Epidermal melanocyte (primary cell): ENCODE measurements at regions not wholly inside any gene's neighbourhood (a gene's known extent, or its start where the extent isn't known, plus 50 kb on each side); places are given as distances from the start of the nearest gene placed in this dataset.

ENCODE experiments used
- DNase-seq: peaks from one replicate; pipeline ENCODE4 v3.0.0; 2011; ENCODE audit warnings: low spot score; ENCODE audit not compliant: insufficient read length

- DNase-seq: no peak
Observed at GRCh38 chr11:45089676-45090499, 56.6 kb upstream of the PRDM11 start.

- no peak for DNase-seq
Observed at GRCh38 chr11:45090607-45091006, 55.8 kb upstream of the PRDM11 start.

- no peak for DNase-seq
Observed at GRCh38 chr11:45091563-45092403, 54.7 kb upstream of the PRDM11 start.

GRCh38 chr11:45092404-45092785 lies 54.0 kb upstream of the PRDM11 start:
- no peak for DNase-seq

GRCh38 chr11:45092901-45093760 lies 53.3 kb upstream of the PRDM11 start:
- no peak for DNase-seq

GRCh38 chr11:45093761-45094455 lies 52.5 kb upstream of the PRDM11 start:
- DNase-seq: no peak

- DNase-seq: no peak
Observed at GRCh38 chr11:45094958-45095690, 51.3 kb upstream of the PRDM11 start.

GRCh38 chr11:45095691-45096010 lies 50.8 kb upstream of the PRDM11 start:
- DNase-seq: no peak

GRCh38 chr11:45096636-45097035 lies 49.8 kb upstream of the PRDM11 start:
- no peak for DNase-seq
